Stimulated activated CD4-positive, alpha-beta T cell treated with anti-CD3 and anti-CD28 coated beads, Interleukin-12 subunit alpha, Interleukin-12 subunit beta, amount 100 ng/mL, for 48 hours (primary cell): ENCODE measurements at regions not wholly inside any gene's neighbourhood (a gene's known extent, or its start where the extent isn't known, plus 50 kb on each side); places are given as distances from the start of the nearest gene placed in this dataset.
"Not testable (repeated sequence)": the region's sequence is repeated elsewhere in the genome, so short reads cannot be mapped to it uniquely, and the experiment has no call there.

Experiments used
- DNase-seq, 3 donors: peaks; one replicate each; pipeline ENCODE4 v3.0.0-alpha.2; 2020; ENCODE audit warnings: low read depth in 2 of 3, low spot score in 1 of 3

- DNase-seq, result no peak
Measured at GRCh38 chr16:86245895-86246294, 264.4 kb upstream of the FOXF1 start.

GRCh38 chr16:86248310-86248905, 261.9 kb upstream of the FOXF1 start:
- no peak for DNase-seq

GRCh38 chr16:86249631-86250030, 260.7 kb upstream of the FOXF1 start:
- DNase-seq, result no peak

DNA sequence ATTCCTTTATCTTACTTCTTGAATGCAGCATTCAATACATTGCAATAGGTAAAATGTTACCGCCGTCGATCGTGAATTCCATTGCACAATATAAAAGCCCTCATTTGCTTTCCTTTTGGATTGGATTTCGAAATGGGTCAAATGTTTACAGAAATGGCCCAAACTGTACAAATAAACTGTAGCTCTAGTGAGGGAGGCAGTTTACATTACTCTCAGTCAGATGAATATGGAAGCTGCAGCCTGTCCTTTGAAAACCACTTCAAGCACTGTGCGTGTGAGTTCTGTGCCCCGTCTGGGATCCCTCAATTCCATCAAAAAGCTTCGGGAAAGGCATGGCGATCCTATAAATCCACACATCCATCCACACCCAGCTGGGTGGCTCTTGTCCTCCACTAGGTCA, 258.6 kb upstream of the FOXF1 start:
- DNase-seq, result no peak

GRCh38 chr16:86252596-86252995, 257.7 kb upstream of the FOXF1 start:
- no peak for DNase-seq

GRCh38 chr16:86255966-86256365, 254.4 kb upstream of the FOXF1 start:
- DNase-seq, result no peak

GRCh38 chr16:86256995-86257394, 253.3 kb upstream of the FOXF1 start:
- no peak for DNase-seq

DNA sequence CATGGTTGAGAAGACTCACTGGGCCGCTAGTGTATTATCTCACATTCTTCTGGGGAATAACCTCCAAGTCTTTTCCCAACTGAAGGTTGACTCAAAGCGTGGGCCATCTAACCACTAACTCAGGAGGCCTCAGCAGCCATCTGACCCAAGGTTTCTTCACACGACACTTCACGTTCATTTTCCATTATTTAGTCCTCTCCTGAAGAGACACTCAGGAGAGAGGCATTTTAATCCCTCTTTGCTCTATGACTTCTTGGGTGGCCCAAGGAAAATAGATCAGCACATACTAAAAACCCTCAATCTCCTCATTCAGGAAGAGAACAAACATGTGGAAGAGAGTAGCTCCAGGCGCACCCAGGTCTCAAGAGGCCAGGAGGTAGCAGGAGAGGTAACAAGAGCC, 252.8 kb upstream of the FOXF1 start:
- DNase-seq, result no peak

DNA sequence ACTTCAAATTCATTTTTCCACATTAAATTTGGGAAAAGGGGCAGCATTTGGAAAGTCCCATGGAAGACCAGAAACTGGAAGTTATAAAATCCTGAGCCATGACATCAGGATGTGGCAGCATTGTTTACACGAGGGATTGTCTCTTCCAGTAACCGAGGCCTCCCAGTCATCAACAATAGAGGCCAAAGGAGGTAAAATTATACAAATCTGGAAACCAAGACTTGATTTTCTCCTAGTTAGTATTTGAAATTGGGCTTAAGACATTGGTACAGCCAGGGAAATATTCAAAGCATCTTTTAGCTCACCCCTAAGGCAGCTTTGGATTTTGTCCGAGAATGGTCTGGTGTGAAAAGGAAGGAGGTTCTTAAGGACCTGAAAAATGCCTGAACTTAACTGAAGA, 251.6 kb upstream of the FOXF1 start:
- DNase-seq, result no peak

GRCh38 chr16:86259499-86259898, 250.8 kb upstream of the FOXF1 start:
- no peak for DNase-seq

DNA sequence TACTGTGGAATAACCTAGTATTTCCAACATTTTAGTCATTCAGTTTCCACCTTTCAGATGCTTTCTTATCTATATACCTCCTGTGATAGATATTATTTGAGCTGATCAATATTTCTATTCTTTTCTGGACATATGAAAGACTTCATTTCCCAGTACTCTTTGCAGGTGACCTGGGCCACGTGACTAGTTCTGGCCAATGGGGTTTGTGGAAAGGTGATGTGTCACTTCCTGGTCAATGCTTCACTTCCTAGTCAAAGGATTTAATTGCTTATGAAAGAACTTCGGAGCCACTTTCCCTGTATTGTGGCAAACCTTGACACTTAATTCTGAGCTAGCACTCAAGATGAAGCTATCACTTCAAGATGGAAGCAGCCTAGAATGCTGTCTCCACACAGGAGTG, 248.9 kb upstream of the FOXF1 start:
- DNase-seq, result no peak

DNA sequence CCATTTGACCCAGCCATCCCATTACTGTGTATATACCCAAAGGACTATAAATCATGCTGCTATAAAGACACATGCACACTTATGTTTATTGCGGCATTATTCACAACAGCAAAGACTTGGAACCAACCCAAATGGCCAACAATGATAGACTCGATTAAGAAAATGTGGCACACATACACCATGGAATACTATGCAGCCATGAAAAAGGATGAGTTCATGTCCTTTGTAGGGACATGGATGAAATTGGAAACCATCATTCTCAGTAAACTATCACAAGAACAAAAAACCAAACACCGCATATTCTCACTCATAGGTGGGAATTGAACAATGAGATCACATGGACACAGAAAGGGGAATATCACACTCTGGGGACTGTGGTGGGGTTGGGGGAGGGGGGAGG, 242.7 kb upstream of the FOXF1 start:
- not testable (repeated sequence) for DNase-seq

DNA sequence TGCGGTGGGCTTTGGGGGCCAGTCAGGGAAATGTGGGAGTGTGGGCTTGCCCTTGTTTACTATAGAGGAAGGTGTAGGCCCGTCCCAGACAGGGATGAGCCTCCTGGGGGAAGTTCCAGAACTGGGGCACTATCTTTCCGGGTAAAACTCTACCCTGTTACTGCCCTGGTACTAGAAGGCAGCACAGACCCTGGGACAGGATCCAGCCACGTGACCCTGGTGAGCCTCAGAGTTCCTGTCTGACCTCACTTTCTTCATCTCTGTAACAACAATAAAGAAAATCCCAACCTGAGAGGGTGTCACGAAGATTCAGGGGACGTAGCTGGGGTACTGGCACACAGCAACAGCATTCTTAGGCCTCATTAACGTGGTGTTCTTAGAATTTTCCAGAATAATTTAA, 239.6 kb upstream of the FOXF1 start:
- no peak for DNase-seq

GRCh38 chr16:86272744-86273143, 237.6 kb upstream of the FOXF1 start:
- no peak for DNase-seq

GRCh38 chr16:86277221-86277620, 233.1 kb upstream of the FOXF1 start:
- no peak for DNase-seq

GRCh38 chr16:86277859-86278258, 232.5 kb upstream of the FOXF1 start:
- not testable (repeated sequence) for DNase-seq

- DNase-seq, result no peak
Measured at GRCh38 chr16:86281421-86281820, 228.9 kb upstream of the FOXF1 start.

GRCh38 chr16:86283944-86284343, 226.4 kb upstream of the FOXF1 start:
- no peak for DNase-seq

- no peak for DNase-seq
Measured at GRCh38 chr16:86285421-86285820, 224.9 kb upstream of the FOXF1 start.

DNA sequence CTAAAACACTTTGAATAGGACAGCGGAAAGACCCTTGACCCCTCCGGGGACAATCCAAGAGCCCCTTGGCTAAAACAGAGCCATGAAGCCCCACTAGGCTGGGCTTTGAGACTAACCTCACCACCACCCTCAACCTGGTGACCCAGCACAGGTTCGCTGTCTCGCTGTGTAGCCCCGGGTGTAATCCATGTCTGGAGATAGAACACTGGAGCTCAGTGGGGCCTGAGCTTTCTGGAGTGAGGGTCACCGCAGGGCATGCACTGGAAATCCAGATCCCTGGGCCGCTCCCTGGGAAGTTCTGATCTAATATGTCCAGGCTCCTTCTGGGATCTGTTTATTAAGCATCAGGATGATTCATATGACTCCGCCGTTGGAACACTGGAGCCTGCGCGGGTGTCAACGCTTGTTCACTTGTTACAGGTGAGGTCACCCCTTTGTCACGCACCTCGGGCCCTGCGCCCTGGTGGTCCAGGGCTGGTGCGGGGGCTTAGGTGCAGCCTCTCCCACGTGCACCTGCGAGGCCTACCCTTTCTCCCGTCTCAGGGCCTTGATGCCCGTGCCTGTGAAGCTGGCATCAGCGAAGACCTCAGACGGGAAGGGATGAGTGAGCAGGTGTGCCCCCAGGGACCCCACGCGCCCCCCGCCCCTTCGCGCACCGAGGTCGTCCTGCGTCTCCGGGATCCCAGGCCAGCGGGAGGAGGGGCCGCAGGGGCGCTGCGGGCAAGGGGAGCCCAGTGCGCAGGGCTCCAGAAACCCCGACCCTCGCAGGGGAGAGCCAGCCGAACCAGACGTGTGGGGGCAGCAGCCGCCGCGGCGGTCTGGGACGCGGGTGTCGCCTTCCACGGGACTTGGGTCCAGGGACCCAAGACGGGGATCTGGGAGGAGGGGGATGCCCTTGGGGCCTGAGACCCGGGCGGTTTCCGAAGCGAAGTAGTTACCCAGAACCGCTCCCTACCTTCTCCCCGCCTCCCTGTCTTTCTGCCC, 224.1 kb upstream of the FOXF1 start:
- no peak for DNase-seq

GRCh38 chr16:86286991-86287663, 223.2 kb upstream of the FOXF1 start:
- no peak for DNase-seq

GRCh38 chr16:86287664-86288201, 222.6 kb upstream of the FOXF1 start:
- DNase-seq, result no peak
